ENCODE measurements at regions not wholly inside any gene's neighbourhood (a gene's known extent, or its start where the extent isn't known, plus 50 kb on each side); places are given as distances from the start of the nearest gene placed in this dataset.

DNA sequence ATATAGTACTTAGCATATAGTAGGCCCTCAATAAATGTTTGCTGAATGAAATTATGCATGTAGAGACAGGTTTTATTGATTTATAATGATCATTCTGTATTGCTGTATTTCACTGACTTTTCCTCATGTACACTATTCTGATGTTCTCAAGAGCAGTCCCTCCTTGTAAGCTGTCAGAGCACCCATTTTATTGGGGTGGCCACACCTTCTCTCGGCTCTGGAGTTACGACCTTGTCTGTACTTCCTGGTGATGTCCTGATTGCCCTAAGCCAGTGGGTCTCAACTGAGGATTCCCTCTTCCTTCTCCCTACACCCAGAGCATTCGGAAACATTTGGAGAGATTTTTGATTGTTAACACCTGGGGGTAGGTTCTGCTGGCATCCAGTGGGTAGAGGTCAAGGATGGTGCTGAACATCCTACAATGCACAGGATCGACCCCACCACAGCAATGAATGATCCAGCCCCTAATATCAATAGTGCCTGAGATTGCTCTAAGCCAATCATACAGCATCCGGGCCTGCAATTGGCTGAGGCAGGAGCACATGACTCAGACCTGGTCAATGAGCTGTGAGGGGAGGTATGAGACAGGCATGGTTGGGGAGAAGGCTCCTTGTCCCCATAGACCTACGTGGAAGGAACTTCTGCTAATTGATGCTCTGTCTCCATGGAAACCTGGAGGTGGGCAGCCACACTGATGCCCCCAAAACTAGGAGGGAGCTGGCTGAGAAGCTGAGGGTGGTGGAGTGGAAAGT, 58.8 kb downstream of the CLDN34 start:
- TF ChIP-seq, protein P1, sequence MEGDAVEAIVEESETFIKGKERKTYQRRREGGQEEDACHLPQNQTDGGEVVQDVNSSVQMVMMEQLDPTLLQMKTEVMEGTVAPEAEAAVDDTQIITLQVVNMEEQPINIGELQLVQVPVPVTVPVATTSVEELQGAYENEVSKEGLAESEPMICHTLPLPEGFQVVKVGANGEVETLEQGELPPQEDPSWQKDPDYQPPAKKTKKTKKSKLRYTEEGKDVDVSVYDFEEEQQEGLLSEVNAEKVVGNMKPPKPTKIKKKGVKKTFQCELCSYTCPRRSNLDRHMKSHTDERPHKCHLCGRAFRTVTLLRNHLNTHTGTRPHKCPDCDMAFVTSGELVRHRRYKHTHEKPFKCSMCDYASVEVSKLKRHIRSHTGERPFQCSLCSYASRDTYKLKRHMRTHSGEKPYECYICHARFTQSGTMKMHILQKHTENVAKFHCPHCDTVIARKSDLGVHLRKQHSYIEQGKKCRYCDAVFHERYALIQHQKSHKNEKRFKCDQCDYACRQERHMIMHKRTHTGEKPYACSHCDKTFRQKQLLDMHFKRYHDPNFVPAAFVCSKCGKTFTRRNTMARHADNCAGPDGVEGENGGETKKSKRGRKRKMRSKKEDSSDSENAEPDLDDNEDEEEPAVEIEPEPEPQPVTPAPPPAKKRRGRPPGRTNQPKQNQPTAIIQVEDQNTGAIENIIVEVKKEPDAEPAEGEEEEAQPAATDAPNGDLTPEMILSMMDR (IDR thresholded peaks at IDR 0.05), result no peak
- no peaks in the 10 kb centered on the region for H3K4me1 ChIP-seq
- H3K4me2 ChIP-seq (ENCODE audit: low read length), result no peak overlapping the region

DNA sequence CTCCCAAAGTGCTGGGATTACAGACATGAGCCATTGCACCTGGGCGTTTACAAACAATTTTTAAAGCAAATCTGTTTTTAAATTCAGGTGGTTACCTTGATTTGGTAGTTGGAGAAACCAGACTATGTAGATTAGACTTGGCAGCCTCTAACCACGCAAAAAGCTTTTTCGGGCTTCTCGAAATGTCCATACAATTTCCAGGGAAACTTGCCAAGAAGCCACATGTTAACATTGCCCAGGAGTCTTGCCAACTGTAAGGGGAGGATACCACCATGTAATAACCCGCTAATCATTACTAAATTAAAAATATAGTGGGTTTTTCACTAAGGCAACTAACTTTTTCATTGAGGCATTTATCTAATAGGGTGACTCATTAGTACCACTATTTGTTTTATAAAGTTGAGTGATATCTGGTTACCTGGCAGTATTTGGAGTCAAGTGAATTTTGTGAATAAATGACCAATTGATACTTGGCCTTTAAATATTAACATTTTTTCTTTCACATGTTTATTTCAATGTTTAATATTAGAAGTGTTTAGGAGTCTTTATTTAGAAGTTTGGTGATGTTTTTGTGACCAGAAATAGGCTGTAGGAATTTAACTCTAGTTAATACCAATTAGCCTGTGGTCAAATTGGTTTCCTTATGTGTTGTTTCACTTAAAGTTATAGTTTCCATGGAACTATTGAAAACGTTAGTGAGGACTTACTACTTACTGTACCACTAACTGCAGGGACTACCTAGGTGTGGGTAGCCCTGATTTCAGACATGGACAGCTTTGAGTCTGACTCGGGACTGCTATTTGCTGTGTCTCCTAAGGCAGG, 61.3 kb downstream of the CLDN34 start:
- H3K27me3 ChIP-seq (ENCODE audit: control insufficient read depth, insufficient read depth, low read length), result no peaks in the 10 kb centered on the region
- H3K4me1 ChIP-seq, result no peaks in the 10 kb centered on the region
- H3K36me3 ChIP-seq (ENCODE audit: control insufficient read depth, insufficient read depth, low read length), result no peaks in the 10 kb centered on the region
- no peak overlapping the region for H2AFZ ChIP-seq
- no peak overlapping the region for H3K27ac ChIP-seq
- H3K79me2 ChIP-seq, result no peaks in the 10 kb centered on the region
- no peak overlapping the region for H3K9ac ChIP-seq
- no peak overlapping the region for H3K4me3 ChIP-seq (ENCODE audit: low read depth, low read length)
- TF ChIP-seq, protein P1 (IDR thresholded peaks at IDR 0.05), result no peak
- no peaks in the 10 kb centered on the region for H3K9me3 ChIP-seq (ENCODE audit: control insufficient read depth, low read length)
- no peak overlapping the region for H3K4me2 ChIP-seq (ENCODE audit: low read length)

More for the DNA sequence above, 58.8 kb downstream of the CLDN34 start:
- Histone ChIP-seq H3K27ac (no peak overlapping the region), H3K36me3 (ENCODE audit: control insufficient read depth, insufficient read depth, low read length) (no peaks in the 10 kb centered on the region), H2AFZ (no peak overlapping the region), H3K9me3 (ENCODE audit: control insufficient read depth, low read length) (no peaks in the 10 kb centered on the region), H3K27me3 (ENCODE audit: control insufficient read depth, insufficient read depth, low read length) (no peaks in the 10 kb centered on the region), H3K4me3 (ENCODE audit: low read depth, low read length) (no peak overlapping the region), H3K9ac (no peak overlapping the region), H3K79me2 (peaks cover 6% of the 10 kb centered on the region)

DNA sequence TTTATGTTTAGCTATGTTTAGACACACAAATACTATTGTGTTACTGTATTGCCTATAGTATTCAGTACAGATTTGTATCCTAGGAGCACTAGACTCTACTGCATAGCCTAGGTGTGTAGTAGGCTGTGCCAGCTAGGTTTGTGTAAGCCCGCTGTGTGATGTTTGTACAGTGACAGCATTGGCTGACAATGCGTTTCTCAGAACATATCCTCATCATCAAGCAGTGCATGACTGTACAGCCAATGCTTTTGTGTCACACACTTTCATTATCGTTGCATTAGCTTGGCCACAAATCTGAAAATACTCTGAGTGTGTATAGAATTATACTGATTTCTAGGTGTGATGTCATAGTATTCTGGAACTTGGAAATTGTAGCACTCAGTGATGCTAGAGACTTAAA, 63.4 kb downstream of the CLDN34 start:
- Histone ChIP-seq H2AFZ (no peak overlapping the region), H3K9ac (no peak overlapping the region), H3K9me3 (ENCODE audit: control insufficient read depth, low read length) (no peaks in the 10 kb centered on the region), H3K4me1 (no peaks in the 10 kb centered on the region), H3K4me2 (ENCODE audit: low read length) (no peak overlapping the region), H3K4me3 (ENCODE audit: low read depth, low read length) (no peak overlapping the region), H3K27me3 (ENCODE audit: control insufficient read depth, insufficient read depth, low read length) (no peaks in the 10 kb centered on the region), H3K27ac (no peak overlapping the region), H3K79me2 (no peaks in the 10 kb centered on the region), H3K36me3 (ENCODE audit: control insufficient read depth, insufficient read depth, low read length) (no peaks in the 10 kb centered on the region)
- TF ChIP-seq, protein P1 (IDR thresholded peaks at IDR 0.05), result no peak

DNA sequence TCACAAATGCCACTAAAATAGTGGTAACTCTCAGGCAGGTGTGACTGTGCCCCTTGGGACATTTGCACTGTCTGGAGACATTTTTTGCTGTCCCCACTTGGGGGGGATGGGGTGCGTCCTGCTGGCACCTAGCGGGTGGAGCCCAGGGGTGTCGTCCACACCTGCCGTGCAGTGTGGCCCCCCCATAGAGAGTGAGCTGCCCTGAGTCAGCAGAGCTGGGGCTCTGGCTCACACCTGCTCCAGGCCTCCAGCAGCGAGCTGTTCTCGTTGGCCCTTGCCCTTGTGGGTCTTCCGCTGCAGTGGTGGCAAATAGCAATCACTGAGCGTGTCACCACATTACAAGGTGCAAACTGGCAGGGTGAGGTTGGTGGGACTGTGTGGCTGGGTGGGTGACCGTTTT, 64.6 kb downstream of the CLDN34 start:
- TF ChIP-seq, protein P1 (IDR thresholded peaks at IDR 0.05), result no peak
- Histone ChIP-seq H3K79me2 (no peaks in the 10 kb centered on the region), H3K9me3 (ENCODE audit: control insufficient read depth, low read length) (no peaks in the 10 kb centered on the region), H2AFZ (no peak overlapping the region), H3K4me1 (no peaks in the 10 kb centered on the region), H3K27ac (no peak overlapping the region), H3K27me3 (ENCODE audit: control insufficient read depth, insufficient read depth, low read length) (no peaks in the 10 kb centered on the region), H3K9ac (no peak overlapping the region), H3K4me2 (ENCODE audit: low read length) (no peak overlapping the region), H3K4me3 (ENCODE audit: low read depth, low read length) (no peak overlapping the region), H3K36me3 (ENCODE audit: control insufficient read depth, insufficient read depth, low read length) (no peaks in the 10 kb centered on the region)
